Endodermal cell (in vitro differentiated cells): ENCODE measurements at regions not wholly inside any gene's neighbourhood (a gene's known extent, or its start where the extent isn't known, plus 50 kb on each side); places are given as distances from the start of the nearest gene placed in this dataset.
"Not testable (repeated sequence)": the region's sequence is repeated elsewhere in the genome, so short reads cannot be mapped to it uniquely, and the experiment has no call there.

Source experiments
- DNase-seq: peaks from one replicate; pipeline ENCODE4 v3.0.0-alpha.2; 2017
- H3K27ac ChIP-seq: 2 replicates; pipeline ENCODE4 v1.5.1; 2013; ENCODE audit warnings: mild to moderate bottlenecking, low read depth, low read length, moderate library complexity
- H3K27me3 ChIP-seq: 2 replicates; pipeline ENCODE4 v1.6.1; 2013; ENCODE audit warnings: mild to moderate bottlenecking, low read length, moderate library complexity; ENCODE audit not compliant: insufficient read depth, control insufficient read depth, poor library complexity, severe bottlenecking
- H3K36me3 ChIP-seq: 2 replicates; pipeline ENCODE4 v1.7.0; 2013; ENCODE audit warnings: mild to moderate bottlenecking, low read length, moderate library complexity; ENCODE audit not compliant: control insufficient read depth, insufficient read depth
- H3K4me1 ChIP-seq: one replicate; pipeline ENCODE4 v1.7.0; 2013; ENCODE audit warnings: low read length; ENCODE audit not compliant: control insufficient read depth, insufficient read depth
- H3K4me3 ChIP-seq: 2 replicates; pipeline ENCODE4 v1.5.1; 2013; ENCODE audit warnings: mild to moderate bottlenecking, low read length, moderate library complexity
- H3K9ac ChIP-seq: 2 replicates; pipeline ENCODE4 v1.6.1; 2013; ENCODE audit warnings: mild to moderate bottlenecking, low read length, moderate library complexity; ENCODE audit not compliant: poor library complexity, severe bottlenecking; ENCODE audit errors: extremely low read depth
- H3K9me3 ChIP-seq: 2 replicates; pipeline ENCODE4 v1.6.1; 2013; ENCODE audit warnings: mild to moderate bottlenecking, low read length, moderate library complexity; ENCODE audit not compliant: control insufficient read depth
- H3K27ac Mint-ChIP-seq: 2 replicates; pipeline ENCODE4 v1.8.0; 2020; ENCODE audit warnings: mixed read lengths
- H3K27me3 Mint-ChIP-seq: 2 replicates; pipeline ENCODE4 v1.8.0; 2021; ENCODE audit warnings: mild to moderate bottlenecking, mixed read lengths; ENCODE audit not compliant: insufficient read depth
- H3K36me3 Mint-ChIP-seq: 2 replicates; pipeline ENCODE4 v1.8.0; 2020; ENCODE audit warnings: low read depth, mixed read lengths
- H3K4me1 Mint-ChIP-seq: 2 replicates; pipeline ENCODE4 v1.8.0; 2020; ENCODE audit warnings: mixed read lengths
- H3K4me3 Mint-ChIP-seq: 2 replicates; pipeline ENCODE4 v1.8.0; 2020; ENCODE audit warnings: mild to moderate bottlenecking, moderate library complexity, mixed read lengths
- H3K9me3 Mint-ChIP-seq: 2 replicates; pipeline ENCODE4 v1.8.0; 2020; ENCODE audit warnings: mild to moderate bottlenecking, mixed read lengths
- WGBS, 2 experiments: methylation state at CpG; one replicate each; pipeline versions ENCODE4 v1.1.5 to v1.1.7; 2013; ENCODE audit warnings: missing lambda C conversion rate in 2 of 2, mixed read lengths in 1 of 2; ENCODE audit not compliant: insufficient coverage in 1 of 2, insufficient read length in 1 of 2; 5-methylcytosine and 5-hydroxymethylcytosine counted together
- TF ChIP-seq, protein P1 (sequence below): fragments of 200-600 bp; sonication (generic); conservative IDR thresholded peaks from 2 replicates; pipeline ENCODE4 v1.5.0; 2021; ENCODE audit warnings: antibody characterized with exemption, mild to moderate bottlenecking

DNA sequence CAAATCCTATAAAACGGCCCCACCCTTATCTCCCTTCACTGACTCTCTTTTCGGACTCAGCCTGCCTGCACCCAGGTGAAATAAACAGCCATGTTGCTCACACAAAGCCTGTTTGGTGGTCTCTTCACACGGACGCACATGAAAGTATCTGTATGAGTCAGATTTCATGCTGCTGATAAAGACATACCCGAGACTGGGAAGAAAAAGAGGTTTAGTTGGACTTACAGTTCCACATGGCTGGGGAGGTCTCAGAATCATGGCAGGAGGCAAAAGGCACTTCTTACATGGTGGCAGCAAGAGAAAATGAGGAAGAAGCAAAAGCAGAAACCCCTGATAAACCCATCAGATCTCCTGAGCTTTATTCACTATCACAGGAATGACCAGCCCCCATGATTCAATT, 249.3 kb upstream of the SPTLC3 start:
- Mint-ChIP-seq H3K4me1 (peaks cover 32% of the 10 kb centered on the region), H3K27ac (peak overlapping the region; percentile 74)
- not testable (repeated sequence) for H3K36me3 ChIP-seq, H3K4me3 Mint-ChIP-seq, H3K27me3 ChIP-seq, H3K9ac ChIP-seq, H3K9me3 Mint-ChIP-seq, H3K27ac ChIP-seq, H3K36me3 Mint-ChIP-seq, DNase-seq, H3K9me3 ChIP-seq, H3K27me3 Mint-ChIP-seq, H3K4me3 ChIP-seq, H3K4me1 ChIP-seq
- 57 to 58% methylated on average over 3 of the region's 5 CpGs for WGBS, 2 experiments

DNA sequence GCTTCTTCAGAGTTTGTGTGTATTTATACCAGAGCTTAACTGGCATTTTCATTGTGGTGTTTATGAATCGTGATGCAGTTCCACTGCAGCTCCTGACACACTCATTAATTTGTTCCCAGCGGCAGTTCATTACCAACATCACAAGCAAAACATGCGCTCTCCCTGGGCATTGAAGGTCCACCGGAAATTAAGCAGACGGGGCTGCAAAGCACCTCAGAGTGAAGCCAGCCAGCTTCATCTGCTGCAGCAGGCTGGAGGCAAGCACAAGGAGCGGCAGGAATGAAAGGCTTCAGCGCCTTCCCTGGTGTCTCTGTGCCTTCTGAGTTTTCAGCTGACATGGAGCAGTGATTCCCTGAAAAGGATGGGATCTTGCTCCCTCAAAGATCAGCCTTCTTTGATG, 246.0 kb upstream of the SPTLC3 start:
- Mint-ChIP-seq H3K4me1 (peaks cover 16% of the 10 kb centered on the region), H3K27me3 (no peaks in the 10 kb centered on the region), H3K36me3 (no peaks in the 10 kb centered on the region), H3K9me3 (no peaks in the 10 kb centered on the region), H3K4me3 (no peak overlapping the region), H3K27ac (peak overlapping the region; percentile 22)
- no peaks in the 10 kb centered on the region for H3K27me3 ChIP-seq
- H3K9ac ChIP-seq, result no peak overlapping the region
- H3K4me1 ChIP-seq, result no peaks in the 10 kb centered on the region
- H3K4me3 ChIP-seq, result no peak overlapping the region
- no peak overlapping the region for H3K27ac ChIP-seq
- DNase-seq, result peak; percentile 64
- H3K9me3 ChIP-seq, result no peaks in the 10 kb centered on the region
- TF ChIP-seq, protein P1, sequence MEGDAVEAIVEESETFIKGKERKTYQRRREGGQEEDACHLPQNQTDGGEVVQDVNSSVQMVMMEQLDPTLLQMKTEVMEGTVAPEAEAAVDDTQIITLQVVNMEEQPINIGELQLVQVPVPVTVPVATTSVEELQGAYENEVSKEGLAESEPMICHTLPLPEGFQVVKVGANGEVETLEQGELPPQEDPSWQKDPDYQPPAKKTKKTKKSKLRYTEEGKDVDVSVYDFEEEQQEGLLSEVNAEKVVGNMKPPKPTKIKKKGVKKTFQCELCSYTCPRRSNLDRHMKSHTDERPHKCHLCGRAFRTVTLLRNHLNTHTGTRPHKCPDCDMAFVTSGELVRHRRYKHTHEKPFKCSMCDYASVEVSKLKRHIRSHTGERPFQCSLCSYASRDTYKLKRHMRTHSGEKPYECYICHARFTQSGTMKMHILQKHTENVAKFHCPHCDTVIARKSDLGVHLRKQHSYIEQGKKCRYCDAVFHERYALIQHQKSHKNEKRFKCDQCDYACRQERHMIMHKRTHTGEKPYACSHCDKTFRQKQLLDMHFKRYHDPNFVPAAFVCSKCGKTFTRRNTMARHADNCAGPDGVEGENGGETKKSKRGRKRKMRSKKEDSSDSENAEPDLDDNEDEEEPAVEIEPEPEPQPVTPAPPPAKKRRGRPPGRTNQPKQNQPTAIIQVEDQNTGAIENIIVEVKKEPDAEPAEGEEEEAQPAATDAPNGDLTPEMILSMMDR, result no peak
- H3K36me3 ChIP-seq, result no peaks in the 10 kb centered on the region
- WGBS, 2 experiments, result 72 to 83% methylated on average over 6 to 7 of the region's 7 CpGs

DNA sequence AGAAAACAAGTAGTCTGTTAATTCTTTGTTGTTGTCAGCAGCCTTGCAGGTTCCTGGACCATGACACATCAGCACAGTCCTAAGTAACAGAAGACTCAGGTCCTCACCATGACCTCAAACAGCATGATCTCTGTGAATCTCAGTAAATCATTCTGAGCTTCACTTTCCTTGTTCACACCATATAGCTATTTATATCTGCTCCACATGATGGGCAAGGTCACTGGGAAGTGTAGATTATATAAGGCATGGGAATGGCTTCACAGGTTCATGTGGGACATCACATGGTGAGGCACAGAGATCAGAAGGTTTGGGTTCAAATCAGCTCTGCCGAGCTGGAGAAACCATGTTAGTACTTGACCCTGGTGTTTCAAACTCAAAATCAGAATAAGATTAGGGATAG, 245.4 kb upstream of the SPTLC3 start:
- DNase-seq, result peak; percentile 49
- Mint-ChIP-seq H3K9me3 (no peaks in the 10 kb centered on the region), H3K4me3 (no peak overlapping the region), H3K27me3 (no peaks in the 10 kb centered on the region), H3K27ac (no peak overlapping the region), H3K4me1 (peaks cover 16% of the 10 kb centered on the region), H3K36me3 (no peaks in the 10 kb centered on the region)
- Histone ChIP-seq H3K36me3 (no peaks in the 10 kb centered on the region), H3K27ac (no peak overlapping the region), H3K4me3 (no peak overlapping the region), H3K27me3 (no peaks in the 10 kb centered on the region), H3K9me3 (no peaks in the 10 kb centered on the region), H3K9ac (no peak overlapping the region), H3K4me1 (no peaks in the 10 kb centered on the region)
- TF ChIP-seq, protein P1, result no peak
- WGBS, 2 experiments, result 97 to 100% methylated on average over 1 of the region's 1 CpG

DNA sequence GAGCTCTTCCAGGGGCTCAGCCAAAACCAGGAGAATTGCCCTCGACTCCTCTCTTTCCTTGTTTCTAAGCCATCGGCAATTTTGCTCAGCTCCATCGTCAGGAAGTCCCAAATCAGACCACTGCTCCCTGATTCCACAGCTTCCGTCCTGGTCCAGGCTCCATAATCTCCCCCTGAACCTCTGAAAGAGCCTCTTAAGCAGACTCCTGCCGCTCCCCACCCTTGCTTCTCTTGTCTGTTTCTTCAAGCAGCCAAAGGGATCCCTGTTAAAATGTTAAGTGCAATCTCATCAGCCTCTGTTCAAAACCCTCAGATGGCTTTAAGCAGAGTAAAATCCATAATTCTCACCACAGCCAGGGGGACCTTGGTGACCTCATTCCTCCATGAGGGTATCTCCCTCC, 244.7 kb upstream of the SPTLC3 start:
- WGBS, 2 experiments, result 71 to 78% methylated on average over 5 of the region's 5 CpGs
- no peaks in the 10 kb centered on the region for H3K27me3 Mint-ChIP-seq
- TF ChIP-seq, protein P1, result no peak
- H3K4me3 ChIP-seq, result no peak overlapping the region
- peak; percentile 62 for DNase-seq
- peaks cover 14% of the 10 kb centered on the region for H3K4me1 Mint-ChIP-seq
- no peak overlapping the region for H3K27ac ChIP-seq
- H3K36me3 ChIP-seq, result no peaks in the 10 kb centered on the region
- no peaks in the 10 kb centered on the region for H3K9me3 Mint-ChIP-seq
- H3K27ac Mint-ChIP-seq, result no peak overlapping the region
- H3K9ac ChIP-seq, result no peak overlapping the region
- no peaks in the 10 kb centered on the region for H3K27me3 ChIP-seq
- no peaks in the 10 kb centered on the region for H3K4me1 ChIP-seq
- no peaks in the 10 kb centered on the region for H3K36me3 Mint-ChIP-seq
- no peaks in the 10 kb centered on the region for H3K9me3 ChIP-seq
- H3K4me3 Mint-ChIP-seq, result no peak overlapping the region
